Spleen (tissue), 11 donors: ENCODE measurements at regions not wholly inside any gene's neighbourhood (a gene's known extent, or its start where the extent isn't known, plus 50 kb on each side); places are given as distances from the start of the nearest gene placed in this dataset.

Experiments
- DNase-seq: peaks from one replicate; pipeline ENCODE4 v3.0.0-alpha.2; 2020
- H3K27ac ChIP-seq, 8 donors: fragments of 200-600 bp; sonication (generic) in 7 of 8; 1 replicate in 4 of 8; 2 replicates in 4 of 8; pipeline versions ENCODE4 v1.5.0 to v1.8.0; 2016 to 2021; ENCODE audit warnings: inconsistent platforms in 4 of 8, mild to moderate bottlenecking in 4 of 8, moderate library complexity in 1 of 8
- H3K27me3 ChIP-seq, 7 donors: fragments of 200-600 bp; sonication (generic) in 6 of 7; replicated peaks in 1 of 7; 1 replicate in 4 of 7; 2 replicates in 3 of 7; pipeline versions ENCODE4 v1.5.0 to v1.8.0; 2016 to 2021; ENCODE audit warnings: inconsistent platforms in 3 of 7, mild to moderate bottlenecking in 1 of 7
- H3K36me3 ChIP-seq, 6 donors: fragments of 200-600 bp; sonication (generic) in 5 of 6; 1 replicate in 4 of 6; 2 replicates in 2 of 6; pipeline versions ENCODE4 v1.5.0 to v1.8.0; 2016 to 2021; ENCODE audit warnings: inconsistent platforms in 2 of 6
- H3K4me1 ChIP-seq, 6 donors: fragments of 200-600 bp; sonication (generic) in 5 of 6; 1 replicate in 3 of 6; 2 replicates in 3 of 6; pipeline versions ENCODE4 v1.5.0 to v1.8.0; 2016 to 2021; ENCODE audit warnings: inconsistent platforms in 3 of 6
- H3K4me3 ChIP-seq, 8 donors: fragments of 200-600 bp; sonication (generic) in 7 of 8; 1 replicate in 4 of 8; 2 replicates in 4 of 8; pipeline versions ENCODE4 v1.5.0 to v1.8.0; 2016 to 2021; ENCODE audit warnings: inconsistent platforms in 4 of 8, mild to moderate bottlenecking in 4 of 8, moderate library complexity in 2 of 8
- H3K9me3 ChIP-seq, 8 donors: fragments of 200-600 bp; sonication (generic) in 7 of 8; 1 replicate in 4 of 8; 2 replicates in 4 of 8; pipeline versions ENCODE4 v1.5.0 to v1.8.0; 2016 to 2021; ENCODE audit warnings: inconsistent platforms in 4 of 8
- CTCF ChIP-seq, 11 experiments: fragments of 200-600 bp in 7 of 11; fragments of 450-650 bp in 4 of 11; sonication (generic) in 4 of 11; IDR thresholded peaks in 8 of 11; conservative IDR thresholded peaks in 3 of 11; 1 replicate in 7 of 11; 2 replicates in 4 of 11; pipeline versions ENCODE4 v1.4.0 to v1.8.0; 2016 to 2021; ENCODE audit warnings: antibody characterized with exemption in 11 of 11, inconsistent platforms in 4 of 11, mild to moderate bottlenecking in 1 of 11
- POLR2A ChIP-seq, 3 donors: fragments of 450-650 bp; IDR thresholded peaks; one replicate each; pipeline ENCODE4 v1.5.1; 2017; ENCODE audit warnings: antibody characterized with exemption in 3 of 3, mild to moderate bottlenecking in 1 of 3
- POLR2AphosphoS5 ChIP-seq, 3 donors: sonication (generic); formaldehyde crosslinking; IDR thresholded peaks; one replicate each; pipeline ENCODE4 v1.5.1; 2017; ENCODE audit warnings: antibody characterized with exemption in 3 of 3
- WGBS, 5 donors: extraction: QIAGEN DNeasy Blood & Tissue Kit in 3 of 5; methylation state at CpG; one replicate each; pipeline versions ENCODE4 v1.1.5 to v1.1.7; 2013 to 2018; 5-methylcytosine and 5-hydroxymethylcytosine counted together
- intact Hi-C: fragments of 100-400 bp; cut with DNase I; formaldehyde crosslinking; loops from one replicate; pipeline ENCODE4 v1.15.0; 2023; ENCODE audit warnings: low total_unique reads
- donor health status: healthy with polysubstance abuse.
- donor health status: DM: no; HTN: no; CAD: no; lungs with moderate emphysema.
- donor health status: DM: no; HTN: no; CAD: no.
- donor health status: Bipolar disorder and iron deficiency.
- donor health status: healthy.
- donor health status: DM: no; HTN: no; CAD: no.
- donor health status: DM: yes; HTN: yes; CAD: no.

GRCh38 chr11:115769891-115770290, 265.7 kb upstream of the CADM1 start:
- no peak for DNase-seq
- TF ChIP-seq CTCF (IDR thresholded peaks at IDR 0.05 in 8 of 11, conservative IDR thresholded peaks at IDR 0.05 in 3 of 11) = no peak
- TF ChIP-seq POLR2A (IDR thresholded peaks at IDR 0.05) = no peak
- no peak for TF ChIP-seq POLR2AphosphoS5 (IDR thresholded peaks at IDR 0.05)
- Histone ChIP-seq H3K9me3 (no peaks in the 10 kb centered on the region), H3K27ac (no peak overlapping the region), H3K4me1 (no peaks in the 10 kb centered on the region), H3K4me3 (no peak overlapping the region), H3K27me3 (no peaks in the 10 kb centered on the region), H3K36me3 (no peaks in the 10 kb centered on the region)
- intact Hi-C loops = no loop called here
- 69 to 83% (median 72%) methylated on average over 3 of the region's 3 CpGs for WGBS, 5 donors

GRCh38 chr11:115767883-115768282, 263.7 kb upstream of the CADM1 start:
- Histone ChIP-seq H3K4me3 (no peak overlapping the region), H3K27ac (no peak overlapping the region), H3K9me3 (no peaks in the 10 kb centered on the region), H3K4me1 (no peaks in the 10 kb centered on the region), H3K27me3 (peaks cover 0 to 9% (median 0%) of the 10 kb centered on the region in 7 donors), H3K36me3 (no peaks in the 10 kb centered on the region)
- TF ChIP-seq POLR2A (IDR thresholded peaks at IDR 0.05) = no peak
- TF ChIP-seq CTCF (IDR thresholded peaks at IDR 0.05 in 8 of 11, conservative IDR thresholded peaks at IDR 0.05 in 3 of 11) = no peak
- TF ChIP-seq POLR2AphosphoS5 (IDR thresholded peaks at IDR 0.05) = no peak
- intact Hi-C loops = no loop called here
- no peak for DNase-seq
- WGBS, 5 donors = 78 to 90% (median 85%) methylated on average over 3 of the region's 3 CpGs

- Histone ChIP-seq H3K9me3 (no peaks in the 10 kb centered on the region), H3K27me3 (peaks cover 0 to 9% (median 0%) of the 10 kb centered on the region in 7 donors), H3K36me3 (no peaks in the 10 kb centered on the region), H3K27ac (no peak overlapping the region), H3K4me3 (no peak overlapping the region), H3K4me1 (no peaks in the 10 kb centered on the region)
- DNase-seq = no peak
- intact Hi-C loops = no loop called here
- WGBS, 5 donors = 78 to 90% (median 84%) methylated on average over 10 of the region's 10 CpGs
- TF ChIP-seq POLR2A (IDR thresholded peaks at IDR 0.05) (no peak), POLR2AphosphoS5 (IDR thresholded peaks at IDR 0.05) (no peak), CTCF (IDR thresholded peaks at IDR 0.05 in 8 of 11, conservative IDR thresholded peaks at IDR 0.05 in 3 of 11) (no peak)
These were observed 263.0 kb upstream of the CADM1 start for GRCh38 chr11:115767047-115767802.

- no peak overlapping the region for H3K27ac ChIP-seq
- peaks cover 0 to 15% (median 0%) of the 10 kb centered on the region in 7 donors for H3K27me3 ChIP-seq
- H3K36me3 ChIP-seq = no peaks in the 10 kb centered on the region
- no peak overlapping the region for H3K4me3 ChIP-seq
- no peaks in the 10 kb centered on the region for H3K4me1 ChIP-seq
- no peaks in the 10 kb centered on the region for H3K9me3 ChIP-seq
- TF ChIP-seq CTCF (IDR thresholded peaks at IDR 0.05 in 8 of 11, conservative IDR thresholded peaks at IDR 0.05 in 3 of 11) (no peak), POLR2A (IDR thresholded peaks at IDR 0.05) (no peak), POLR2AphosphoS5 (IDR thresholded peaks at IDR 0.05) (no peak)
- WGBS, 5 donors = 78 to 89% (median 83%) methylated on average over 4 of the region's 4 CpGs
- DNase-seq = no peak
- intact Hi-C loops = no loop called here
These were observed 262.3 kb upstream of the CADM1 start for GRCh38 chr11:115766561-115766960.
